NB4 (cell line): ENCODE measurements at regions not wholly inside any gene's neighbourhood (a gene's known extent, or its start where the extent isn't known, plus 50 kb on each side); places are given as distances from the start of the nearest gene placed in this dataset.

Experiments used
- CTCF ChIP-seq: IDR thresholded peaks from one replicate; pipeline ENCODE4 v1.5.1; 2012; ENCODE audit warnings: low read depth, low read length
- MAX ChIP-seq: IDR thresholded peaks from 2 replicates; pipeline ENCODE4 v1.6.1; 2011; ENCODE audit warnings: low read depth, low read length
- MYC ChIP-seq: IDR thresholded peaks from 2 replicates; pipeline ENCODE4 v1.6.1; 2011; ENCODE audit warnings: low read depth, low read length
- POLR2A ChIP-seq: IDR thresholded peaks from 2 replicates; pipeline ENCODE4 v1.6.1; 2011; ENCODE audit warnings: mild to moderate bottlenecking; ENCODE audit not compliant: insufficient read length; ENCODE audit errors: extremely low read depth

GRCh38 chr5:158055111-158055501 is 196.2 kb upstream of the CLINT1 start:
- no peak for TF ChIP-seq POLR2A
- TF ChIP-seq CTCF = no peak
- no peak for TF ChIP-seq MYC
- TF ChIP-seq MAX = no peak
